MCF 10A (cell line): ENCODE measurements at regions not wholly inside any gene's neighbourhood (a gene's known extent, or its start where the extent isn't known, plus 50 kb on each side); places are given as distances from the start of the nearest gene placed in this dataset.

Source experiments
- BruUV-seq: library from RNA; stranded (reverse); fragments of 400-500 nt; replicated peaks from 2 replicates; lab custom pipeline; 2021; lab: Mats Ljungman, UMichigan
- CTCF ChIA-PET: fragments of 300-600 bp; sonication (Branson Sonifier 250); formaldehyde crosslinking; extraction: SDS; loops from one replicate; lab custom pipeline; 2021; ENCODE audit warnings: antibody characterized with exemption, inconsistent platforms; lab: Yijun Ruan, JAX
- POLR2A ChIA-PET: fragments of 300-600, 350-650 bp; sonication (Branson Sonifier 250); formaldehyde crosslinking; extraction: SDS; loops from one replicate; lab custom pipeline; 2020; ENCODE audit warnings: antibody characterized with exemption, inconsistent platforms; lab: Yijun Ruan, JAX
- DNase-seq: peaks from one replicate; pipeline ENCODE4 v3.0.0-alpha.2; 2018; ENCODE audit not compliant: unreplicated experiment
- H3K27ac Mint-ChIP-seq: one replicate; pipeline ENCODE4 v1.8.0; 2022; ENCODE audit warnings: mild to moderate bottlenecking, low read depth, mixed read lengths; ENCODE audit not compliant: unreplicated experiment
- H3K27me3 Mint-ChIP-seq: one replicate; pipeline ENCODE4 v1.8.0; 2022; ENCODE audit warnings: mixed read lengths; ENCODE audit not compliant: insufficient read depth, unreplicated experiment
- H3K36me3 Mint-ChIP-seq: one replicate; pipeline ENCODE4 v1.8.0; 2022; ENCODE audit warnings: mild to moderate bottlenecking, moderate library complexity, mixed read lengths; ENCODE audit not compliant: insufficient read depth, unreplicated experiment
- H3K4me1 Mint-ChIP-seq: one replicate; pipeline ENCODE4 v1.8.0; 2022; ENCODE audit warnings: mixed read lengths; ENCODE audit not compliant: insufficient read depth, unreplicated experiment
- H3K4me3 Mint-ChIP-seq: one replicate; pipeline ENCODE4 v1.8.0; 2022; ENCODE audit warnings: mild to moderate bottlenecking, moderate library complexity, mixed read lengths; ENCODE audit not compliant: unreplicated experiment
- H3K9me3 Mint-ChIP-seq: one replicate; pipeline ENCODE4 v1.8.0; 2022; ENCODE audit warnings: mixed read lengths; ENCODE audit not compliant: unreplicated experiment
- CTCF ChIP-seq: fragments of 200-600 bp; IDR thresholded peaks from one replicate; pipeline ENCODE4 v1.8.0; 2022; ENCODE audit warnings: antibody characterized with exemption, mild to moderate bottlenecking; ENCODE audit not compliant: unreplicated experiment
- intact Hi-C: fragments of 100-400 bp; cut with micrococcal nuclease; formaldehyde crosslinking; loops from 2 replicates; pipeline ENCODE4 v1.14.1; 2022

DNA sequence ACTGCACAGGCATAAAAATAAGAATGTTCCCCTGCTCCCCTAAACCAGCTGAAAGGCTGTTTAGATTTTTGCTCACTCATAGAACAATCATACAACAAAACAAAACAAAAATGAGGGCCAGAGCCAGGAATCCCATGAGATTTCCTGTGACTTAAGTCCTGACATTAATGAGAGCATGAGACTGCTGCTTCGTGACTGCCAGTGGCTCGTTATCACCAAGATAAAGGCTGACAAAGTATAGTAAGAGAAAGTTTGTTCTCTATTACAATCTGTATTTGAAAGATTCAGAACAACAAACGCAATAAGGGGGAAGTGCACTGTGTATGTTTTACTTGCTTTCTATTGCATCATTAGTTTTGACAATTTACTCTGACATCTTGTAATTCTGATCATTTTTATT is 837.1 kb upstream of the C9orf72 start:
- H3K27me3 Mint-ChIP-seq = peaks cover 11% of the 10 kb centered on the region
- no peaks in the 10 kb centered on the region for H3K9me3 Mint-ChIP-seq
- intact Hi-C loops = no loop called here
- no peak for TF ChIP-seq CTCF
- ChIA-PET CTCF (no interaction called here), POLR2A (no interaction called here)
- peaks cover 6% of the 10 kb centered on the region for H3K4me1 Mint-ChIP-seq
- BruUV-seq = no TSS peak
- no peak overlapping the region for H3K4me3 Mint-ChIP-seq
- H3K27ac Mint-ChIP-seq = no peak overlapping the region
- DNase-seq = no peak
- H3K36me3 Mint-ChIP-seq = no peaks in the 10 kb centered on the region

DNA sequence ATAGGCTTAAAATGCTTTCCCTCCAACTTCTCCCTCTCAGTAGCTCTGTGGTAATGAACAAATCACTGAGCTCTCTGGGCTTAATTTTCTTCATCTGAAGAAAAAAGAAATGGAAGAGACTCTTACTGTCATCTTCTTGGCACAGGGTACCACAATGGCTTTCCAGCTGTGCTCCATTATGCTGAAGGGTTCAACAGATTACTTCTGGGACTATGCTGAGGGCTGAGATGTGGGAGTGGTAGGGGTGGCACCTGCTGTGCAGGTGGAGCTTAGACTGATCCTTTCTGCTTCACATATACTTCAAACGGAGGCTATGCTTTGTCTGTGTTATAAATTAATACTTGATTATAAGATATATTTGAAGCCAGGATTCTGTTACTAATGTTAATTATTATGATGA is 840.2 kb upstream of the C9orf72 start:
- CTCF ChIA-PET = no interaction called here
- Mint-ChIP-seq H3K27me3 (peaks cover 11% of the 10 kb centered on the region), H3K36me3 (no peaks in the 10 kb centered on the region), H3K27ac (no peak overlapping the region), H3K4me1 (peaks cover 6% of the 10 kb centered on the region), H3K9me3 (no peaks in the 10 kb centered on the region), H3K4me3 (no peak overlapping the region)
- no peak for DNase-seq
- BruUV-seq = no TSS peak
- POLR2A ChIA-PET = interaction anchor here (0.9 kb wide), 1 partner anchor 9 kb away, joined by 3 read pairs; no protein-coding TSS in a partner anchor
- intact Hi-C loops = no loop called here
- TF ChIP-seq CTCF = no peak

GRCh38 chr9:28423255-28423654 is 850.0 kb upstream of the C9orf72 start:
- H3K4me1 Mint-ChIP-seq = no peaks in the 10 kb centered on the region
- H3K27me3 Mint-ChIP-seq = no peaks in the 10 kb centered on the region
- no peak for DNase-seq
- ChIA-PET POLR2A (interaction anchor here (1.0 kb wide), 1 partner anchor 19 kb away, joined by 3 read pairs; no protein-coding TSS in a partner anchor), CTCF (interaction anchor here (0.7 kb wide), 1 partner anchor 80 kb away, joined by 4 read pairs; no protein-coding TSS in a partner anchor)
- no peaks in the 10 kb centered on the region for H3K9me3 Mint-ChIP-seq
- no peak for TF ChIP-seq CTCF
- no peak overlapping the region for H3K27ac Mint-ChIP-seq
- H3K36me3 Mint-ChIP-seq = no peaks in the 10 kb centered on the region
- no TSS peak for BruUV-seq
- intact Hi-C loops = no loop called here
- H3K4me3 Mint-ChIP-seq = no peak overlapping the region

GRCh38 chr9:28435456-28435855 is 862.2 kb upstream of the C9orf72 start:
- BruUV-seq = no TSS peak
- Mint-ChIP-seq H3K27me3 (no peaks in the 10 kb centered on the region), H3K4me3 (no peak overlapping the region), H3K36me3 (no peaks in the 10 kb centered on the region), H3K27ac (no peak overlapping the region), H3K9me3 (no peaks in the 10 kb centered on the region), H3K4me1 (peaks cover 7% of the 10 kb centered on the region)
- intact Hi-C loops = no loop called here
- no peak for DNase-seq
- CTCF ChIA-PET = no interaction called here
- POLR2A ChIA-PET = no interaction called here
- no peak for TF ChIP-seq CTCF
